Fibroblast of mammary gland (primary cell): ENCODE measurements at regions not wholly inside any gene's neighbourhood (a gene's known extent, or its start where the extent isn't known, plus 50 kb on each side); places are given as distances from the start of the nearest gene placed in this dataset.

Experiments used
- DNase-seq: peaks from one replicate; pipeline ENCODE4 v3.0.0-alpha.2; 2010; ENCODE audit warnings: low read depth
- H3K4me3 ChIP-seq: 2 replicates; pipeline ENCODE4 v1.5.1; 2011; ENCODE audit warnings: low read depth, mild to moderate bottlenecking, low read length, moderate library complexity; ENCODE audit not compliant: control insufficient read depth
- TF ChIP-seq, protein P1 (sequence below): conservative IDR thresholded peaks from 2 replicates; pipeline ENCODE4 v1.5.1; 2011; ENCODE audit warnings: low read depth, low read length, inconsistent platforms; ENCODE audit not compliant: control insufficient read depth, insufficient read depth

GRCh38 chr4:67342291-67342690 is 203.0 kb downstream of the CENPC start:
- DNase-seq: no peak
- TF ChIP-seq, protein P1, sequence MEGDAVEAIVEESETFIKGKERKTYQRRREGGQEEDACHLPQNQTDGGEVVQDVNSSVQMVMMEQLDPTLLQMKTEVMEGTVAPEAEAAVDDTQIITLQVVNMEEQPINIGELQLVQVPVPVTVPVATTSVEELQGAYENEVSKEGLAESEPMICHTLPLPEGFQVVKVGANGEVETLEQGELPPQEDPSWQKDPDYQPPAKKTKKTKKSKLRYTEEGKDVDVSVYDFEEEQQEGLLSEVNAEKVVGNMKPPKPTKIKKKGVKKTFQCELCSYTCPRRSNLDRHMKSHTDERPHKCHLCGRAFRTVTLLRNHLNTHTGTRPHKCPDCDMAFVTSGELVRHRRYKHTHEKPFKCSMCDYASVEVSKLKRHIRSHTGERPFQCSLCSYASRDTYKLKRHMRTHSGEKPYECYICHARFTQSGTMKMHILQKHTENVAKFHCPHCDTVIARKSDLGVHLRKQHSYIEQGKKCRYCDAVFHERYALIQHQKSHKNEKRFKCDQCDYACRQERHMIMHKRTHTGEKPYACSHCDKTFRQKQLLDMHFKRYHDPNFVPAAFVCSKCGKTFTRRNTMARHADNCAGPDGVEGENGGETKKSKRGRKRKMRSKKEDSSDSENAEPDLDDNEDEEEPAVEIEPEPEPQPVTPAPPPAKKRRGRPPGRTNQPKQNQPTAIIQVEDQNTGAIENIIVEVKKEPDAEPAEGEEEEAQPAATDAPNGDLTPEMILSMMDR: no peak
- H3K4me3 ChIP-seq: no peak overlapping the region

GRCh38 chr4:67333664-67334063 is 211.6 kb downstream of the CENPC start:
- peak; percentile 3 for DNase-seq
- H3K4me3 ChIP-seq: no peak overlapping the region
- TF ChIP-seq, protein P1: no peak

- TF ChIP-seq, protein P1: peak; percentile 53
- peak; percentile 2 for DNase-seq
- H3K4me3 ChIP-seq: no peak overlapping the region
These were observed 212.7 kb downstream of the CENPC start for GRCh38 chr4:67332627-67333026.

GRCh38 chr4:67328393-67328792 is 216.9 kb downstream of the CENPC start:
- DNase-seq: no peak
- no peak overlapping the region for H3K4me3 ChIP-seq
- TF ChIP-seq, protein P1: no peak

DNA sequence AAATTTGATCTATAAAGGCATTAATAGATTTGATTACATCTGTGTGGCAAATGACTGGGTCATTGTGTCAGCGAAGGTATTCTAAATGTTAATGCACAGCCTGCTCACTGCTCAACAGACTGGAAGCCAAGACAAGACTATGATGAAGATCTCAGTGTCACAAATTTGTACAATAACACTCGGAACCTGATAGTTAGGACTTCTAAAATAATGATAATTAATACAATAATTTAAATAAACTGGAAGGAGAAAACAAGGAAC is 217.4 kb downstream of the CENPC start:
- H3K4me3 ChIP-seq: no peak overlapping the region
- TF ChIP-seq, protein P1: no peak
- no peak for DNase-seq

GRCh38 chr4:67327245-67328017 is 217.9 kb downstream of the CENPC start:
- TF ChIP-seq, protein P1: peak; percentile 96
- peak; percentile 55 for DNase-seq
- H3K4me3 ChIP-seq: no peak overlapping the region

GRCh38 chr4:67325791-67326190 is 219.5 kb downstream of the CENPC start:
- DNase-seq: no peak
- H3K4me3 ChIP-seq: no peak overlapping the region
- TF ChIP-seq, protein P1: no peak
